Stimulated activated CD4-positive, alpha-beta T cell treated with anti-CD3 and anti-CD28 coated beads, TNF-alpha, amount 100 ng/mL, for 24 hours (primary cell): ENCODE measurements at regions not wholly inside any gene's neighbourhood (a gene's known extent, or its start where the extent isn't known, plus 50 kb on each side); places are given as distances from the start of the nearest gene placed in this dataset.
"Not testable (repeated sequence)": the region's sequence is repeated elsewhere in the genome, so short reads cannot be mapped to it uniquely, and the experiment has no call there.

Experiments
- DNase-seq, 3 experiments: peaks; one replicate each; pipeline ENCODE4 v3.0.0-alpha.2; 2020; ENCODE audit warnings: low read depth in 3 of 3

DNA sequence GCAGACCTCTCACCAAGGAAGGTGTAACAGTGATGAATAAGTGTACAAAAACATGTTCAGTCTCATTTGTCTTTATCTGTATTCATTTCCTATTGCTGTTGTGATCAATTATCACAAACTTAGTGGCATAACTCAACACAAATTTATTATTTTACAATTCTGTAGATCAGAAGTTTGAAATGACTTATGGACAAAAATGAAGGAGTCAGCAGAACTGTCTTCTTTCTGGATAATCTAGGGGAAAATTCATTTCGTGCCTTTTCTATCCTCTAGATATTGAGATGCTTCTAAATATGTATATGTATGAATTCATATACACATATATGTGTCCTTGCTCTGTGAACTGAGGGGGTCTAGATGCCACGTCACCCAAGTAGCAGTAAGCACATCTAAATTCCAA lies 663.1 kb upstream of the MARCKS start:
- DNase-seq, result no peak

DNA sequence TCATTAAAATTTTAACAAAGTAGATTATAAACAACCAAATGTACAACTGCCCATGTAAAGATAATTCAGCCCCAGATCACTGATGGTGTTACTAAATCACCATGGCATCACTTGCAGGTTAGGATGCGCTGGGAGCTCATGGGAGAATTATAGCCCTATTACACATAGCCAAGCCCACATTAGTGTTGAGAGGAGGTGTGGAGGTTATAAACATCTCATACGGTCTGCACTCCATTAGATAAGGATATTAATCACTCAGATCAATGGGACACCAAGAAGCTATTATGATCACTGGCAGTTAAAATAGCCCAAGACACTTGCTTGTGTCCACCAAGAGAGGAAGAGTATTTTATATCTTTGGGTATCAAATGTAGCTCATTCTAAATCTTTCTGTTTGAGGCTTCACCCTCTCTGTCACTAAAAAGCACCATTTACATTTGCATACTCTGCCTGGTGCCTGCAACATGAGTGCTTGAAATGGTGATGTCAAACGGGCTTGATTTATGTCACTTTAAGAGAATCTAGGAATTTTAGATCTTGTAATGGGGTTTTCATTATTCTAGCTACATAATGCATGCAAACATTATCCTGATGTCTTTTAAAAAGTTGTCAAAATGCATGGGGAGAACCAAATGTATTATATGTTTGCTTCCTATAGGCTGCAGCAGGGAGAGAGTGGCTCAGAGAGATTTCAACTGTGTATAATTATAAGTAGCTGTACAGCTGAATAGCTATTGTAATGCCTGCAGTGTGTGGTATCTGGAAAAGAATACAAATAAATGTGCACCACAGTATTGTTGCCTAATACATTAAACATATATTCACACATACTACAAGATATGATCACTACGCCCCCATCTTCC lies 654.1 kb upstream of the MARCKS start:
- no peak for DNase-seq

DNA sequence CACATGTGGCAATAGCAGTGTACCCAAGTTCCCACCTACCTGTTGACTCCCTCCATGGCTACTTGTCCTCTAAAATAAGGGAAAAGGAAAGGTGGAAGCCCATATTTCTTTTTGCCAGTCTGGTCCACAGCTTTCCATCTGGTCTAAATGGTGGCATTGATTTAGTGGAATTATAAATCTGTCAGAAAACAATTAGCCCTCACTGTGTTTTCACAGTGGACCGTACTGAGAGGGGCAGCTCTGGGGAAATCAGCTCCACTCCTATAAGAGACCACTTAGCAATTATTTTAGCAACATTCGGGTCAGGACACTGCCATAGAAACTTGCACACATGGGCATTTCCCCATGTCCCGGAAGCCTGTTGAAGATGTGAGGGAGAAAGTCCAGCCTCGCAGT lies 653.4 kb upstream of the MARCKS start:
- DNase-seq, result no peak

DNA sequence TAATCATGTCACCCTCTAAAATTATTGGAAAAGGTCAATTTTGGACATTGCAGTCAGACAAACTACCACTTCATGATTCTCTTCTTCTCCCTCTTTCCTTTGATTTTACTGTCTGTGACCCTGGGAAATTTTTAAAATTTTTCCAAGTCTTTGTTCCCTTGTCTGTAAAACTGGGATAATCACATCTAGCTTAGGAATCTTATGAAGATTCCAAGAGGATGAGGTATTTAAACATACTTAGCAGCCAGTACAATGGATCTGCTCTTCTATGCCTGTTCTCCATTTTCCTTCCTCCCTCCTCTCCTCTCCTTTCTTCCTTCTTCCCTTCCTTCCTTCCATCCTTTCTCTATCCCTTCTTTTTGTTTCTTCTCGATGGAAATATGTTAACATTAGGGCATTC lies 651.6 kb upstream of the MARCKS start:
- no peak for DNase-seq

DNA sequence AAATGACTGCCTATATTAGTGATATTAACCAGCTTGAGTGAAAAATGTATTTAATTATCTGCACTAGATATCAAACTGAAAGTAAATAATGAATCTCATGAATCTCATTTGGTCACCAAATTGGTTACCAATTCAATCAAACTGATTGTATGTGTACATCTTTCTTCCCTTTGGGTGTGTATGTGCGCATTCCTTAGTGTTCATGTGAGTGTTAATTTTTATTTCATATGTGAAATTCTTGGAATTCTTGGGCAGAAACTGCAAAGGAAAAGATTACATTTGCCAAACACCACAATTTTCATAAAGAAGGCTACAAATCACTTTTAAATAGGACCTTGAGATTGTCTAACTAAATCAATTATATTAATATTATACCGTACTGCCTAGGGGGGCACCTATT lies 648.4 kb upstream of the MARCKS start:
- no peak for DNase-seq

- no peak for DNase-seq
Measured at GRCh38 chr6:113209315-113209714, 647.8 kb upstream of the MARCKS start.

GRCh38 chr6:113211170-113211569 lies 646.0 kb upstream of the MARCKS start:
- DNase-seq, result no peak

- DNase-seq, result no peak
Measured at GRCh38 chr6:113219783-113220182, 637.4 kb upstream of the MARCKS start.

GRCh38 chr6:113220832-113221231 lies 636.3 kb upstream of the MARCKS start:
- no peak for DNase-seq

DNA sequence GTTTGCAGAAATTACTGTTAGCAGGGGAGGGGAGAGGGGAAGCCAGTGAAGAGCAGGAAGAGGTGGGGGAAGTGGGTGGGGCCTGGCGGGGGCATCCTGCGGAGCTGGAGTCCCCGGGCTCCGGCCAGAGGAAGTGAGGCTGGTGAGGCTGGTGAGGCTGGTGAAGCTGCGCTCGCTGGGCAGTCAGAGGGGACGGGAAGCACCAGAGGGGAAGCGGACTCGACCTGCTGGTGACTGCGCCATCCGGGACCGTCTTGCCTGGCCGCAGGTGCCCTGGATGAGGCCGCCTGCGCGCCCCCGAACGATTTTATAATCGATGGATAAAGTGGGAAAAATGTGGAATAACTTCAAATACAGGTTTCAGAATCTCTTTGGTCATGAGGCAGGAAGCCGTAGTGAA lies 635.3 kb upstream of the MARCKS start:
- DNase-seq, result no peak

GRCh38 chr6:113246186-113246585 lies 611.0 kb upstream of the MARCKS start:
- no peak for DNase-seq

GRCh38 chr6:113248532-113248931 lies 608.6 kb upstream of the MARCKS start:
- DNase-seq, result no peak

- DNase-seq, result not testable (repeated sequence)
Measured at GRCh38 chr6:113254194-113254593, 603.0 kb upstream of the MARCKS start.

GRCh38 chr6:113258771-113259170 lies 598.4 kb upstream of the MARCKS start:
- DNase-seq, result no peak

- DNase-seq, result no peak
Measured at GRCh38 chr6:113271437-113271836, 585.7 kb upstream of the MARCKS start.

DNA sequence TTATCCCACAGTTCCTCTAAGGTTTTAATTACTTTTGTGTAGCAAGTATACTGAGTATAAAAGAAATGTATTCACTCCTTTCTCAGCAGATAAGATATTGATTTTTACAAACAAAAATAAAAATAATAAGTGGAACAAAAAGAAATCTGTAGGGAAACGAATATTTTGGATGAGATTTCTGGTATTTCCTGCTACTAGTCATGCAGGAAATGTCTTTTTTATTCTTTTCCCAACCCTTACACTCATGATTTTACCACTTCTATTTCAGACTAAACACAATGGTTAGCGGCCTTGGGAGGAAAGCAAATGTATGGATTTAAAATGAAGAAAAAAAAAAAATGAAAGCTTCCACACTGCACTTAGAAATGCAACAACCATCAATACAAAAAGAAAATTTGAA lies 580.5 kb upstream of the MARCKS start:
- DNase-seq, result no peak

- no peak for DNase-seq
Measured at GRCh38 chr6:113277111-113277510, 580.0 kb upstream of the MARCKS start.

DNA sequence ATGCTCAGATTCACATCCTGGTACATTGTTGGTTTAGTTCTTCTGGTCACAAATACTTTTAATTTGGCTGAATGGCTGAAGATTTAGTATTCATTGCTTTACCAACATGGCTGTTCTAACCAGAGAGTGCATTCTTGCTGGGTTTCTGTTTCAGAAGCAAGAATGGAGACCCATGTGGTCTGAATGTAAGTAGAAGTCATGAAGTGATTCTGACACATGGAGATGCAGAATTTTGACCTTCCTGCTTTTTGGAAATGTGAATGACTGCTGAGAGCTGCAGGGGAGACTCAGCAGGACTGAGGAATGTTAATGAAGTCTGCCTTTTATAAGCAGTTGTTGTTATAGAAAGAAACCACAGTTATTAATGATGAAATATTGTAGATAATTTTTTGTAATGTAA lies 576.1 kb upstream of the MARCKS start:
- DNase-seq, result no peak

- no peak for DNase-seq
Measured at GRCh38 chr6:113281431-113281830, 575.7 kb upstream of the MARCKS start.

DNA sequence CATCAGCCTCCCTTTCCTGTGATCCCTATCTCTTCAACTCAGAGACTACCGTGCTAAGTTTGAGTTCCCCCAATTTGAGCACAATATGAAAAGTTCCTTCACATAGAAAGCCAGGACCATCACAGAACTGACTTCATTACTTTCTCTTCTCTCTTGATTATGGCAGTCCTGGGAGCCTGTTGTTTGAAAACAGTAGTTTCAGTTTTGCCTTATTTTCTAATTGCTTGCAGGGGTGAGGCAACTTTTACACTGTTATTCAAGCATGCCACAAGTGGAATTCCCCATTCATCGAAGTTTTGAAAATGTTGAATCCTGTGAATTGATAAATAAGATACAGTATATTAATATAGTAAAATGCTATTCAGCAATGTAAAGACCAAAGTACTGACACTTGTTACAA lies 569.7 kb upstream of the MARCKS start:
- DNase-seq, result no peak

- no peak for DNase-seq
Measured at GRCh38 chr6:113288409-113288808, 568.7 kb upstream of the MARCKS start.

- no peak for DNase-seq
Measured at GRCh38 chr6:113289166-113289565, 568.0 kb upstream of the MARCKS start.

GRCh38 chr6:113290684-113291083 lies 566.5 kb upstream of the MARCKS start:
- no peak for DNase-seq
